HG03060 (cell line): ENCODE measurements at regions not wholly inside any gene's neighbourhood (a gene's known extent, or its start where the extent isn't known, plus 50 kb on each side); places are given as distances from the start of the nearest gene placed in this dataset.
"Not testable (repeated sequence)": the region's sequence is repeated elsewhere in the genome, so short reads cannot be mapped to it uniquely, and the experiment has no call there.

Source experiments
- ATAC-seq: cut with Tn5 transposase; IDR thresholded peaks from one replicate; pipeline ENCODE4 v1.9.1; 2021; ENCODE audit warnings: low read depth, moderate number of reproducible peaks; ENCODE audit not compliant: unreplicated experiment

GRCh38 chr21:24658926-24659325, 948.4 kb downstream of the MRPL39 start:
- no peak for ATAC-seq

DNA sequence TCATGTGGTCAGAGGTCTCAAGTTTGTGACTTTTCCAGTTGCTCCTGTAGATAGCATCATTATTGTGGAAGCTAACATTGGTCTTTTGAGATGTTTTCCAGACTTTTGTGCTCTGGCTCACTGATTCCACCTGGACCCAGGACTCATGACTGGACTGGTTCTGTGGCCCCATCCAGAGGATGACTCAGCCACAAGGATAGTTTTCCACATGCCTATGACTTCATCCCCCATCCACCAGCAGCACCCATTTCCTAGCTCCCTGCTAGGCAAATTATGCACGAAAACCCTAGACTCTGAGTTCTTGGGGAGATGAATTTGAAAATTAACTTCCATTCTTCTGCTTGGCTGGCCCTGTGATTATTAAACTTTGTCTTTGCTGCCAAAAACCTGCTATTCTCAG, 949.3 kb downstream of the MRPL39 start:
- no peak for ATAC-seq

GRCh38 chr21:24649691-24650090, 957.6 kb downstream of the MRPL39 start:
- no peak for ATAC-seq

- no peak for ATAC-seq
Measured at GRCh38 chr21:24636696-24637095, 970.6 kb downstream of the MRPL39 start.

DNA sequence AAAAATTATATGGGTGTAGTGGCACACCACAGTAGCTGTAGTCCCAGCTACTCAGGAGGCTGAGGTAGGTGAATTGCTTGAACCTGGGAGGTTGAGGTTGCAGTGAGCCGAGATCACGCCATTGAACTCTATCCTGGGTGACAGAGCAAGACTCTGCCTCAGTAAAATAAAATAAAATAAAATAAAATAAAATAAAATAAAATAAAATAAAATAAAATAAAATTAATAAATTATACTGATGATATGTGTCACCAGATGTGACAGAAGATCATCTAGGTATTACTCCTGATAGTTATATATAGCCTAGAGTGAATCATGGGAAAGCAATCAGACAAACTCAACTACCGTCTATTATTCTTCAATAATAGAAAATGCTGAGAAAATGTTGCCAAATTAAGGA, 972.5 kb downstream of the MRPL39 start:
- ATAC-seq, result no peak

- no peak for ATAC-seq
Measured at GRCh38 chr21:24628536-24628935, 978.7 kb downstream of the MRPL39 start.

DNA sequence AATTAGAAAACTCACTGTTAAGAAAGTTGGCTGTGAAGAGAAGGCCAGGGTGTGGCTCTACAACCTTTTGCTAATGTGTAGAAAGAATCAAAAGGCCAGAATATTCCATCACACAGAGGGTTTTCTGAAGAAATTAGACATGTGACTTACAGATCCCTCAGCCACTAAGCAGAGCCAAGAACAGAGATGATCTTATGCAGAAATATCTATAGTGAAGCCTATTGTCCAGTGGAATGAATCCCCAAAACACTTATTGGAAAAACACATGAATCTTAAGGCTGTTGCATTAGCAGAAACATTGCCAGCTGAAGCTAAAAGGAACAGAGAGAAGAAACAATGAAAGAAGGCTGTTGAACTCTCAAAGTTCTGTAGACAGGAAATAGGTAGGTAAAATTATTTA, 979.2 kb downstream of the MRPL39 start:
- ATAC-seq, result no peak

DNA sequence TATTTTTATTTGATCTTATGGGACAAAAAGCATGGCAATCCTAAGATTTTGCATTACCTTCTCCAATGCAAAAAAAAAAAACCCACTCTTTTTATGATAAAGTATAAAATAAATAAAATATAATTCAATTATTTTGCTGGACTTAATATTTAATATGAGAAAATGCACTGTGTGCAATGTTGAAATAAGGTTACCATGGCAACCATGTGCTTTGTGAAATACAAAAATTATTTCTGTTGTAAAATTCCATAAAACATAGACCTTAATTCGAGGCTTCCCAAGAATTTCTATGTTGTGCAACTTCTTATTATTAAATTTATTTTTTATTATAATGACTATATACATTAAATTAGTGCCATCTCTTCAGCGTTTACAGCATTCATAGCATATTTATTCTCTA, 989.5 kb downstream of the MRPL39 start:
- no peak for ATAC-seq

DNA sequence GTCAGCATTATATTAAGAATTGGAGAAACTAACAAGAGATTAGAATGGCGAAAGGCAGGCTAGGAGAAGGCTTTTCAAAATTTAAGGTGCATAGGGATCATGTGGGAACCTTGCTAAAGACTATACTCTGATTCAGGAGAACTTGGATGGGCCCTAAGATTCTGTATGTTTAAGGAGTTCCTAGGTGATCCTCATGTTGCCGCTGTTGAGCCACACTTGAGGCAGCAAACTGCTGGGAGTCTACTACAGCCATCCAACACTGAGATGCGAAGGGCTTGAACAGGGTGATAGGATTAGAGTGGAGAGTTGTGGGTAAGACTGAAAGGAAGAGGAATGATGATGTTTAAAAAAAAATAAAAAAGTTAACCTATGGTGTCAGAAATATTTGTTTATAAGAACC, 1013.2 kb downstream of the MRPL39 start:
- ATAC-seq, result no peak

DNA sequence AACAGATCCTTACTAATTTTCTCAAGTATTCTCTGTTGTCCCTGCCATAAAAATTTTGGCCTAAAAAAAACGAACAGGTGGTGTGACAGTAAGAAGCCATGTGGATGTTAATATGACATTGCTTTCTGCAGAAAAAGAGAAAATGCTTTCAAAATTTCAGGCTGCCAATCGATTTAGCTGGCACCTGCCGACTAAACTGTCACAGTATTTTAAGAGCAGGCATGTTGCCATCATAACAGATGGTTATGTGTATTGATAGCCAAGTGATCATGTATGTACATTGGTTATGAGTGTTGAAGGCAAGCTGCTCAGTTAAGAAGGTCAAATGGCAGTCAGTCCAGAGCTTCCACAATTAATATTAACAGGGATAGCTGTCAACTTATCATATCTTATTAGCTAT, 1017.0 kb downstream of the MRPL39 start:
- ATAC-seq, result no peak

GRCh38 chr21:24583473-24583872, 1023.8 kb downstream of the MRPL39 start:
- ATAC-seq, result no peak

DNA sequence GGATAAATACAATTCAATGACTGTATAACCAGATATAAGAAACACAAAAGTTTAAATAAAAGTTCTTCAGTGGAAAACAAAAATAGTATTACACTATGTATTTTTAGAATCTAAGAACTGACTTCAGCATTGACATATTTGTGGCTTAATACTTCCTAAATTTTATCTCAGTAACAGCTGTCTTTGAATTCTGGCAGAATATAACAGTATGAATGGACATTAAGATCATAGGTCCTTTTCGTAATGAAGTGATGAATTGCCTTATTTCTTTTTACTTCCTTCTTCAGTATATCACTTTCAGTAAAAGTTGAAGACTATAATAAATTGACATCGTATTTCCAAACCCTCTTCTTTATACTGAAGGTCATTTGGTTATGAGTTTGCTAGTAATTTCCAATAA, 1030.0 kb downstream of the MRPL39 start:
- no peak for ATAC-seq

- no peak for ATAC-seq
Measured at GRCh38 chr21:24561291-24561690, 1046.0 kb downstream of the MRPL39 start.

- ATAC-seq, result no peak
Measured at GRCh38 chr21:24552491-24552890, 1054.8 kb downstream of the MRPL39 start.

DNA sequence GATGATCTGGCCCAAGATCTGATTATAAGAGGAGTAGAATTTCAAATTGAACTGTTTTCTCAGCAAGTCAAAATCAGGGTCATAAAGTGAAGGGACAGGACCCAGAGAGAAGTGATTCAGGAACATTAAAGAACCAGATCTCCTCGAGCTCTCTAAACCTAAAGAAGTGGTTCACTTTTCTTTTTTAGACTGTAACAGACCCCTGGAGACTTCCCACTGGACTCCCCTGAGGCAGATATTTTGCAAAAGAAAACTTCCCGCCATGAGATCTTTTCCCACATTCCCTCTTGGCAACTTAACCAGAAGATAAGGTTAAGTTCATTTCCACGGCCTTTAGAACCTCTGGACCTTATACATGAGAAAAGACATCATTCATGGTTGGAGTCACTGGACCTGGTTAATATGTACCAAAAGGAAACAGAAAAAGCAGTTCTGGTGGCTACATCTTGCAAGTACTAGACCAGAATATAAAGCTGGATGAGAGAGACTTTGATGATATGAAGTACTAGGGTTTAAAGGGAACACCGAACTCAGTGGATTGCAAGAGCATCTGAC, 1061.4 kb downstream of the MRPL39 start:
- ATAC-seq, result no peak

GRCh38 chr21:24514081-24514733, 1093.1 kb downstream of the MRPL39 start:
- ATAC-seq, result no peak

GRCh38 chr21:24509131-24509530, 1098.2 kb downstream of the MRPL39 start:
- ATAC-seq, result no peak

DNA sequence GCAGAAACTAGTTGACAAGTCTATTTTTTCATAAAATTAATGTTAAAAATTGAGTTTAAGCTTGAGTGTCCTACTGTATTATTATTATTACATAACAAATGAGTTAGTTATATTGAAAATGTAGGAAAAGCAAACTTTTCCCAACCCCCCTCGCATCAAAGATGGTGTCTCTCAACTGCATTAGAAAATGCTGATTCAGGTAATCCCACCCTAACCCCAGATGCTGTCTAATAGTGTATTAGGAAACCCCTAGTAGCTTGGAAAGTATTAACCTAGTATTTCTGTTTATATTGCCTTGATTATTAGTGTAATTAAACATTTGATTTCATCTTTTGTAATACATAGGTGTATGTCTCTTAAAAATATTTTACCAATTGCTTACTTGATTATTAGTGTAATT, 1120.3 kb downstream of the MRPL39 start:
- no peak for ATAC-seq

DNA sequence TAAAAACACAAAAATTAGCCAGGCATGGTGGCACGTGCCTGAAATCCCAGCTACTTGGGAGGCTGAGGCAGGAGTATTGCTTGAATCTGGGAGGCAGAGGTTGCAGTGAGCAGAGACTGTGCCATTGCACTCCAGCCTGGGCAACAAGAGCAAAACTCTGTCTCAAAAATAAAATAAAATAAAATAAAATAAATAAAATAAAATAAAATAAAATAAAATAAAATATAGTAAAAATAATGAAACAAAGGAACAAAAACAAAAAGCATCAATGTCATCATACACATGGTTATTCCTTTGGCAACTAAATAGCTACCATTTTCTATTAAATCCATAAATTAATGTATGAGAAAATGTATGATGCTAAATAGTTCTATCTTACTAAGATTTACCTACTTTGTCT, 1123.9 kb downstream of the MRPL39 start:
- not testable (repeated sequence) for ATAC-seq

- ATAC-seq, result no peak
Measured at GRCh38 chr21:24470852-24471251, 1136.4 kb downstream of the MRPL39 start.

DNA sequence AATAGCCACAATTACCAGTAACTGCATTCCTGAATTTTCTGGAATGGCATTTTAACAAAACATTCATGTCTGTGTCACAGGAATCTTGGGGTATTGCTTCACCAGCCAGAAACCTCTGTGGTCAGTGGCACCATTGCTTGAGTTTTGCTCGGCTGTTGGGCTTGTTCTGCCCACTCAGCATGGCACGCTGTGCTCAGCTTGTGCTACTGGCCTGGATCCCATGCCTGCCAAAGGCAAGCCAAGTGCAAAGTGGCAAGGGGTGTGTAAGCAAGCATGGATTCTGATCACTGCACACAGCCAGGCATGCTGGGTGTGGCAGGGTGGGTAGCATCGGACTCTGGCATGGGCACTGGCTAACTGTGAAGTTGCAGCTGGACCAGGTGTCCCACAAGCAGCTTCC, 1150.9 kb downstream of the MRPL39 start:
- ATAC-seq, result no peak

- ATAC-seq, result no peak
Measured at GRCh38 chr21:24450119-24450518, 1157.2 kb downstream of the MRPL39 start.

DNA sequence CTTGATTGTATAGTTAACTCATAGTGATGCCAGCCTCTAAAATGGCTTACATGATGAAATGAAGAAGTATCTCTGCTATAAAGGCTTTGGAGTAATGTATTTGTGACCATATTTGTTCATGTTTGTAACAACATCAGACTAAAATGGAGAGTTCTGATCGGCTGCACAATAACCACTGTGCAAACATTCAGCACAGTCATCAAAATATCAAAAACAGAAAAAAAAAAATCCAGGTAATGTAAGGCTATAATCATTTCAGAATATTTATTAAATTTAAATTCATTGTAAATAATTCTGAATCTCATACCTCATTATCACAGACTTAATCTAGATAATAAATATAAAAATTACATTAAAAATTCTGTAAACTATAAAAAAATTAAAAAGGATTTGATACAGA, 1161.8 kb downstream of the MRPL39 start:
- no peak for ATAC-seq
